GM23338 (cell line): ENCODE measurements at regions not wholly inside any gene's neighbourhood (a gene's known extent, or its start where the extent isn't known, plus 50 kb on each side); places are given as distances from the start of the nearest gene placed in this dataset.

Experiments
- ATAC-seq: fragments of 200-7000 bp; cut with Tn5 transposase; 3 replicates; pipeline ENCODE4 v1.9.1; 2020
- DNase-seq: peaks from one replicate; pipeline ENCODE4 v3.0.0-alpha.2; 2015; ENCODE audit warnings: low spot score
- H2AFZ ChIP-seq: fragments of 200-600 bp; sonication (generic); 2 replicates; pipeline ENCODE4 v1.8.0; 2016; ENCODE audit warnings: antibody characterized with exemption, mild to moderate bottlenecking, moderate library complexity
- H3F3A ChIP-seq: fragments of 200-600 bp; sonication (generic); replicated peaks from 2 replicates; pipeline ENCODE4 v1.8.0; 2017; ENCODE audit warnings: antibody characterized with exemption, mixed run types, low read depth
- H3K27ac ChIP-seq: fragments of 200-600 bp; sonication (generic); 2 replicates; pipeline ENCODE4 v1.6.1; 2016; ENCODE audit warnings: low read depth
- H3K27me3 ChIP-seq: fragments of 200-600 bp; sonication (generic); 2 replicates; pipeline ENCODE4 v1.8.0; 2016; ENCODE audit warnings: mild to moderate bottlenecking, mixed run types, moderate library complexity; ENCODE audit not compliant: insufficient read depth
- H3K36me3 ChIP-seq: fragments of 200-600 bp; sonication (generic); 2 replicates; pipeline ENCODE4 v1.8.0; 2016; ENCODE audit warnings: mild to moderate bottlenecking; ENCODE audit not compliant: insufficient read depth
- H3K4me1 ChIP-seq: fragments of 200-600 bp; sonication (generic); 2 replicates; pipeline ENCODE4 v1.8.0; 2016; ENCODE audit warnings: mild to moderate bottlenecking, moderate library complexity; ENCODE audit not compliant: insufficient read depth
- H3K4me2 ChIP-seq: fragments of 200-600 bp; sonication (generic); 2 replicates; pipeline ENCODE4 v1.7.1; 2017; ENCODE audit warnings: mixed run types
- H3K4me3 ChIP-seq: fragments of 200-600 bp; sonication (generic); 2 replicates; pipeline ENCODE4 v1.6.1; 2016; ENCODE audit warnings: mixed run types
- H3K79me2 ChIP-seq: fragments of 200-600 bp; sonication (generic); replicated peaks from 2 replicates; pipeline ENCODE4 v1.8.0; 2017; ENCODE audit warnings: mild to moderate bottlenecking; ENCODE audit not compliant: insufficient read depth
- H3K9me2 ChIP-seq: fragments of 200-600 bp; sonication (generic); 2 replicates; pipeline ENCODE4 v1.8.0; 2017; ENCODE audit not compliant: insufficient read depth
- H4K20me1 ChIP-seq: fragments of 200-600 bp; sonication (generic); replicated peaks from 2 replicates; pipeline ENCODE4 v1.8.0; 2017; ENCODE audit warnings: mild to moderate bottlenecking; ENCODE audit not compliant: insufficient read depth
- H3K27ac Mint-ChIP-seq: 2 replicates; pipeline ENCODE4 v1.8.0; 2020; ENCODE audit warnings: inconsistent platforms, mild to moderate bottlenecking, moderate library complexity, mixed read lengths
- H3K27me3 Mint-ChIP-seq: 3 replicates; pipeline ENCODE4 v1.8.0; 2022; ENCODE audit warnings: low read depth, mild to moderate bottlenecking, moderate library complexity, mixed read lengths, inconsistent platforms; ENCODE audit not compliant: insufficient read depth, poor library complexity
- H3K36me3 Mint-ChIP-seq: 3 replicates; pipeline ENCODE4 v1.8.0; 2021; ENCODE audit warnings: low read depth, mild to moderate bottlenecking, inconsistent platforms, moderate library complexity, mixed read lengths
- H3K4me1 Mint-ChIP-seq: 3 replicates; pipeline ENCODE4 v1.8.0; 2020; ENCODE audit warnings: mild to moderate bottlenecking, inconsistent platforms, mixed read lengths
- H3K4me3 Mint-ChIP-seq: 3 replicates; pipeline ENCODE4 v1.8.0; 2021; ENCODE audit warnings: moderate library complexity, mild to moderate bottlenecking, inconsistent platforms, mixed read lengths
- H3K9me3 Mint-ChIP-seq: 3 replicates; pipeline ENCODE4 v1.8.0; 2020; ENCODE audit warnings: moderate library complexity, mild to moderate bottlenecking, inconsistent platforms, mixed read lengths
- EZH2phosphoT487 ChIP-seq: fragments of 200-600 bp; sonication (generic); IDR thresholded peaks from one replicate; pipeline ENCODE4 v1.8.1; 2018; ENCODE audit warnings: antibody characterized with exemption; ENCODE audit not compliant: unreplicated experiment
- JUNB ChIP-seq: IDR thresholded peaks from one replicate; pipeline ENCODE4 v1.6.1; 2016; ENCODE audit warnings: antibody characterized with exemption; ENCODE audit not compliant: unreplicated experiment
- NANOG ChIP-seq: IDR thresholded peaks from 2 replicates; pipeline ENCODE4 v1.6.1; 2016; ENCODE audit warnings: antibody characterized with exemption, borderline replicate concordance
- POLR2AphosphoS5 ChIP-seq: IDR thresholded peaks from 2 replicates; pipeline ENCODE4 v1.6.1; 2016; ENCODE audit warnings: antibody characterized with exemption, low read depth
- STAT1 ChIP-seq: IDR thresholded peaks from one replicate; pipeline ENCODE4 v1.6.1; 2016; ENCODE audit warnings: antibody characterized with exemption; ENCODE audit not compliant: unreplicated experiment
- ZNF114 ChIP-seq: fragments of 250-450 bp; sonication (Bioruptor Pico); IDR thresholded peaks from 2 replicates; pipeline ENCODE4 v1.5.0; 2020; ENCODE audit warnings: mild to moderate bottlenecking, moderate library complexity
- ZNF331 ChIP-seq: fragments of 250-450 bp; sonication (Bioruptor Pico); IDR thresholded peaks from 2 replicates; pipeline ENCODE4 v1.5.0; 2020; ENCODE audit warnings: low read depth, mild to moderate bottlenecking, moderate library complexity
- TF ChIP-seq, protein P1 (sequence below): fragments of 250-450 bp; sonication (Bioruptor Pico); IDR thresholded peaks from 2 replicates; pipeline ENCODE4 v1.5.0; 2020; ENCODE audit warnings: mild to moderate bottlenecking, moderate library complexity
- TF ChIP-seq, protein P2 (sequence below): IDR thresholded peaks from 2 replicates; pipeline ENCODE4 v1.6.1; 2016; ENCODE audit warnings: antibody characterized with exemption
- TF ChIP-seq, protein P3 (sequence below): IDR thresholded peaks from one replicate; pipeline ENCODE4 v1.6.1; 2018; ENCODE audit warnings: antibody characterized with exemption; ENCODE audit not compliant: unreplicated experiment

- TF ChIP-seq, protein P1, sequence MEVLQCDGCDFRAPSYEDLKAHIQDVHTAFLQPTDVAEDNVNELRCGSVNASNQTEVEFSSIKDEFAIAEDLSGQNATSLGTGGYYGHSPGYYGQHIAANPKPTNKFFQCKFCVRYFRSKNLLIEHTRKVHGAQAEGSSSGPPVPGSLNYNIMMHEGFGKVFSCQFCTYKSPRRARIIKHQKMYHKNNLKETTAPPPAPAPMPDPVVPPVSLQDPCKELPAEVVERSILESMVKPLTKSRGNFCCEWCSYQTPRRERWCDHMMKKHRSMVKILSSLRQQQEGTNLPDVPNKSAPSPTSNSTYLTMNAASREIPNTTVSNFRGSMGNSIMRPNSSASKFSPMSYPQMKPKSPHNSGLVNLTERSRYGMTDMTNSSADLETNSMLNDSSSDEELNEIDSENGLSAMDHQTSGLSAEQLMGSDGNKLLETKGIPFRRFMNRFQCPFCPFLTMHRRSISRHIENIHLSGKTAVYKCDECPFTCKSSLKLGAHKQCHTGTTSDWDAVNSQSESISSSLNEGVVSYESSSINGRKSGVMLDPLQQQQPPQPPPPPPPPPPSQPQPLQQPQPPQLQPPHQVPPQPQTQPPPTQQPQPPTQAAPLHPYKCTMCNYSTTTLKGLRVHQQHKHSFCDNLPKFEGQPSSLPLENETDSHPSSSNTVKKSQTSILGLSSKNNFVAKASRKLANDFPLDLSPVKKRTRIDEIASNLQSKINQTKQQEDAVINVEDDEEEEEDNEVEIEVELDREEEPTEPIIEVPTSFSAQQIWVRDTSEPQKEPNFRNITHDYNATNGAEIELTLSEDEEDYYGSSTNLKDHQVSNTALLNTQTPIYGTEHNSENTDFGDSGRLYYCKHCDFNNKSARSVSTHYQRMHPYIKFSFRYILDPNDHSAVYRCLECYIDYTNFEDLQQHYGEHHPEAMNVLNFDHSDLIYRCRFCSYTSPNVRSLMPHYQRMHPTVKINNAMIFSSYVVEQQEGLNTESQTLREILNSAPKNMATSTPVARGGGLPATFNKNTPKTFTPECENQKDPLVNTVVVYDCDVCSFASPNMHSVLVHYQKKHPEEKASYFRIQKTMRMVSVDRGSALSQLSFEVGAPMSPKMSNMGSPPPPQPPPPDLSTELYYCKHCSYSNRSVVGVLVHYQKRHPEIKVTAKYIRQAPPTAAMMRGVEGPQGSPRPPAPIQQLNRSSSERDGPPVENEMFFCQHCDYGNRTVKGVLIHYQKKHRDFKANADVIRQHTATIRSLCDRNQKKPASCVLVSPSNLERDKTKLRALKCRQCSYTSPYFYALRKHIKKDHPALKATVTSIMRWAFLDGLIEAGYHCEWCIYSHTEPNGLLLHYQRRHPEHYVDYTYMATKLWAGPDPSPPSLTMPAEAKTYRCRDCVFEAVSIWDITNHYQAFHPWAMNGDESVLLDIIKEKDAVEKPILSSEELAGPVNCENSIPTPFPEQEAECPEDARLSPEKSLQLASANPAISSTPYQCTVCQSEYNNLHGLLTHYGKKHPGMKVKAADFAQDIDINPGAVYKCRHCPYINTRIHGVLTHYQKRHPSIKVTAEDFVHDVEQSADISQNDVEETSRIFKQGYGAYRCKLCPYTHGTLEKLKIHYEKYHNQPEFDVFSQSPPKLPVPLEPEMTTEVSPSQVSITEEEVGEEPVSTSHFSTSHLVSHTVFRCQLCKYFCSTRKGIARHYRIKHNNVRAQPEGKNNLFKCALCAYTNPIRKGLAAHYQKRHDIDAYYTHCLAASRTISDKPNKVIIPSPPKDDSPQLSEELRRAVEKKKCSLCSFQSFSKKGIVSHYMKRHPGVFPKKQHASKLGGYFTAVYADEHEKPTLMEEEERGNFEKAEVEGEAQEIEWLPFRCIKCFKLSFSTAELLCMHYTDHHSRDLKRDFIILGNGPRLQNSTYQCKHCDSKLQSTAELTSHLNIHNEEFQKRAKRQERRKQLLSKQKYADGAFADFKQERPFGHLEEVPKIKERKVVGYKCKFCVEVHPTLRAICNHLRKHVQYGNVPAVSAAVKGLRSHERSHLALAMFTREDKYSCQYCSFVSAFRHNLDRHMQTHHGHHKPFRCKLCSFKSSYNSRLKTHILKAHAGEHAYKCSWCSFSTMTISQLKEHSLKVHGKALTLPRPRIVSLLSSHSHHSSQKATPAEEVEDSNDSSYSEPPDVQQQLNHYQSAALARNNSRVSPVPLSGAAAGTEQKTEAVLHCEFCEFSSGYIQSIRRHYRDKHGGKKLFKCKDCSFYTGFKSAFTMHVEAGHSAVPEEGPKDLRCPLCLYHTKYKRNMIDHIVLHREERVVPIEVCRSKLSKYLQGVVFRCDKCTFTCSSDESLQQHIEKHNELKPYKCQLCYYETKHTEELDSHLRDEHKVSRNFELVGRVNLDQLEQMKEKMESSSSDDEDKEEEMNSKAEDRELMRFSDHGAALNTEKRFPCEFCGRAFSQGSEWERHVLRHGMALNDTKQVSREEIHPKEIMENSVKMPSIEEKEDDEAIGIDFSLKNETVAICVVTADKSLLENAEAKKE = no peak
Measured at GRCh38 chr5:153159616-153160015, 330.9 kb upstream of the GRIA1 start (continued).

DNA sequence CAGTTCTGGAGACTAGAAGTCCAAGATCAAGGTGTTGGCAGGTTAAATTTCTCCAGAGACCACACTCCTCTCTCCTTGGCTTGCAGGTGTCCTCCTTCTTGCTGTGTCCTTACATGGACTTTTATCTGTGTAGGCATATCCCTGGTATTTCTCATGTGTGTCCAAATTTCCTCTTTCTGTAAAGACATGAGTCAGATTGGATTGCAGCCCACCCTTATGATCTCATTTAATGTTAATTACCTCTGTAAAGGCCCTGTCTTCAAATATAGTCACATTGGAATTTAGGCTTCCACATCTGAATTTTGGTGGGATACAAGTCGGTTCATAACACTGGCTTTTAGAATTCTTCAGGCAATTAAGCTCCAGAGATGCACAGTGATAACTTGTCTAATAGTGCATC lies 322.2 kb upstream of the GRIA1 start:
- no peak overlapping the region for H2AFZ ChIP-seq
- Mint-ChIP-seq H3K27ac (no peak overlapping the region), H3K9me3 (no peaks in the 10 kb centered on the region; the same call in 2 of the 3 replicates), H3K4me3 (no peak overlapping the region), H3K27me3 (no peaks in the 10 kb centered on the region), H3K4me1 (no peaks in the 10 kb centered on the region), H3K36me3 (no peaks in the 10 kb centered on the region)
- H4K20me1 ChIP-seq = no peaks in the 10 kb centered on the region
- no peaks in the 10 kb centered on the region for H3K27me3 ChIP-seq
- no peaks in the 10 kb centered on the region for H3K79me2 ChIP-seq
- ATAC-seq (no peak), DNase-seq (no peak)
- no peaks in the 10 kb centered on the region for H3K4me1 ChIP-seq
- H3K9me2 ChIP-seq = no peaks in the 10 kb centered on the region
- H3K36me3 ChIP-seq = no peaks in the 10 kb centered on the region
- H3K4me3 ChIP-seq = no peak overlapping the region
- H3K4me2 ChIP-seq = no peak overlapping the region
- no peak overlapping the region for H3K27ac ChIP-seq
- H3F3A ChIP-seq = no peaks in the 10 kb centered on the region
- TF ChIP-seq, protein P2, sequence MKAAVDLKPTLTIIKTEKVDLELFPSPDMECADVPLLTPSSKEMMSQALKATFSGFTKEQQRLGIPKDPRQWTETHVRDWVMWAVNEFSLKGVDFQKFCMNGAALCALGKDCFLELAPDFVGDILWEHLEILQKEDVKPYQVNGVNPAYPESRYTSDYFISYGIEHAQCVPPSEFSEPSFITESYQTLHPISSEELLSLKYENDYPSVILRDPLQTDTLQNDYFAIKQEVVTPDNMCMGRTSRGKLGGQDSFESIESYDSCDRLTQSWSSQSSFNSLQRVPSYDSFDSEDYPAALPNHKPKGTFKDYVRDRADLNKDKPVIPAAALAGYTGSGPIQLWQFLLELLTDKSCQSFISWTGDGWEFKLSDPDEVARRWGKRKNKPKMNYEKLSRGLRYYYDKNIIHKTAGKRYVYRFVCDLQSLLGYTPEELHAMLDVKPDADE = no peak
- no peak for TF ChIP-seq NANOG
- no peak for TF ChIP-seq JUNB
- TF ChIP-seq ZNF331 (CRISPR knock-in tag) = no peak
- TF ChIP-seq EZH2phosphoT487 = no peak
- no peak for TF ChIP-seq ZNF114 (CRISPR knock-in tag)
- TF ChIP-seq POLR2AphosphoS5 = no peak
- no peak for TF ChIP-seq STAT1
- TF ChIP-seq, protein P3, sequence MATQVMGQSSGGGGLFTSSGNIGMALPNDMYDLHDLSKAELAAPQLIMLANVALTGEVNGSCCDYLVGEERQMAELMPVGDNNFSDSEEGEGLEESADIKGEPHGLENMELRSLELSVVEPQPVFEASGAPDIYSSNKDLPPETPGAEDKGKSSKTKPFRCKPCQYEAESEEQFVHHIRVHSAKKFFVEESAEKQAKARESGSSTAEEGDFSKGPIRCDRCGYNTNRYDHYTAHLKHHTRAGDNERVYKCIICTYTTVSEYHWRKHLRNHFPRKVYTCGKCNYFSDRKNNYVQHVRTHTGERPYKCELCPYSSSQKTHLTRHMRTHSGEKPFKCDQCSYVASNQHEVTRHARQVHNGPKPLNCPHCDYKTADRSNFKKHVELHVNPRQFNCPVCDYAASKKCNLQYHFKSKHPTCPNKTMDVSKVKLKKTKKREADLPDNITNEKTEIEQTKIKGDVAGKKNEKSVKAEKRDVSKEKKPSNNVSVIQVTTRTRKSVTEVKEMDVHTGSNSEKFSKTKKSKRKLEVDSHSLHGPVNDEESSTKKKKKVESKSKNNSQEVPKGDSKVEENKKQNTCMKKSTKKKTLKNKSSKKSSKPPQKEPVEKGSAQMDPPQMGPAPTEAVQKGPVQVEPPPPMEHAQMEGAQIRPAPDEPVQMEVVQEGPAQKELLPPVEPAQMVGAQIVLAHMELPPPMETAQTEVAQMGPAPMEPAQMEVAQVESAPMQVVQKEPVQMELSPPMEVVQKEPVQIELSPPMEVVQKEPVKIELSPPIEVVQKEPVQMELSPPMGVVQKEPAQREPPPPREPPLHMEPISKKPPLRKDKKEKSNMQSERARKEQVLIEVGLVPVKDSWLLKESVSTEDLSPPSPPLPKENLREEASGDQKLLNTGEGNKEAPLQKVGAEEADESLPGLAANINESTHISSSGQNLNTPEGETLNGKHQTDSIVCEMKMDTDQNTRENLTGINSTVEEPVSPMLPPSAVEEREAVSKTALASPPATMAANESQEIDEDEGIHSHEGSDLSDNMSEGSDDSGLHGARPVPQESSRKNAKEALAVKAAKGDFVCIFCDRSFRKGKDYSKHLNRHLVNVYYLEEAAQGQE = no peak
